ENCODE measurements at regions not wholly inside any gene's neighbourhood (a gene's known extent, or its start where the extent isn't known, plus 50 kb on each side); places are given as distances from the start of the nearest gene placed in this dataset.

DNA sequence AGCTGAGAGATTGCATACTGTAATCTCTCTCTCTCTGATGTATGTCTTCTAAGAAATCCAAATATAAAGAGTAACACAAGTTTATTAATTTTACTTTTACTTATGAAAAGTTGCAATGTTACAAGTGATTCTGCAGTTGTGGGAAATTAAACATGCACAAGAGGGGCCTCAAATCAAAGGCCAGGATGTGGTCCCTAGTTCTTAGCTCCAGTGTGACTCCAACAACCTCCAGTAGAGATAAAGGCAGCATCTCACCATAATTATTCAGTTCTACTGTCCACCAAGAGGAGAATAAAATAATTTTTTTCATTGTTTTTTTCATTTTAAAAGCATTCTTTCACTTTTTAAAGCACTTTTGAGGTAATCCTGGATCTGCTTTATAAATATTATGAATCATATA lies 223.3 kb downstream of the RAP2B start:
- TF ChIP-seq, protein P1, sequence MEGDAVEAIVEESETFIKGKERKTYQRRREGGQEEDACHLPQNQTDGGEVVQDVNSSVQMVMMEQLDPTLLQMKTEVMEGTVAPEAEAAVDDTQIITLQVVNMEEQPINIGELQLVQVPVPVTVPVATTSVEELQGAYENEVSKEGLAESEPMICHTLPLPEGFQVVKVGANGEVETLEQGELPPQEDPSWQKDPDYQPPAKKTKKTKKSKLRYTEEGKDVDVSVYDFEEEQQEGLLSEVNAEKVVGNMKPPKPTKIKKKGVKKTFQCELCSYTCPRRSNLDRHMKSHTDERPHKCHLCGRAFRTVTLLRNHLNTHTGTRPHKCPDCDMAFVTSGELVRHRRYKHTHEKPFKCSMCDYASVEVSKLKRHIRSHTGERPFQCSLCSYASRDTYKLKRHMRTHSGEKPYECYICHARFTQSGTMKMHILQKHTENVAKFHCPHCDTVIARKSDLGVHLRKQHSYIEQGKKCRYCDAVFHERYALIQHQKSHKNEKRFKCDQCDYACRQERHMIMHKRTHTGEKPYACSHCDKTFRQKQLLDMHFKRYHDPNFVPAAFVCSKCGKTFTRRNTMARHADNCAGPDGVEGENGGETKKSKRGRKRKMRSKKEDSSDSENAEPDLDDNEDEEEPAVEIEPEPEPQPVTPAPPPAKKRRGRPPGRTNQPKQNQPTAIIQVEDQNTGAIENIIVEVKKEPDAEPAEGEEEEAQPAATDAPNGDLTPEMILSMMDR (conservative IDR thresholded peaks at IDR 0.05; ENCODE audit: low read length), result no peak
- TF ChIP-seq EZH2phosphoT487 (IDR thresholded peaks at IDR 0.05; ENCODE audit: borderline replicate concordance), result no peak
